Kidney (tissue), 13 donors: ENCODE measurements at regions not wholly inside any gene's neighbourhood (a gene's known extent, or its start where the extent isn't known, plus 50 kb on each side); places are given as distances from the start of the nearest gene placed in this dataset.
A peak's percentile ranks its signal among the peaks of the same experiment; 100 is the strongest.

Source experiments
- DNase-seq, 5 donors: peaks; one replicate each; pipeline ENCODE4 v3.0.0-alpha.2; 2013 to 2020
- FAIRE-seq: peaks from 2 replicates; lab custom pipeline; 2012; peaks lifted over from hg19 to GRCh38; lab: Jason Lieb, UNC
- H3K27ac ChIP-seq, 2 donors: one replicate each; pipeline ENCODE4 v1.7.0; 2013; ENCODE audit warnings: low read depth in 2 of 2, low read length in 2 of 2, inconsistent platforms in 1 of 2
- H3K27me3 ChIP-seq: one replicate; pipeline ENCODE4 v1.7.1; 2013; ENCODE audit warnings: low read length, inconsistent platforms; ENCODE audit not compliant: control insufficient read depth, insufficient read depth
- H3K36me3 ChIP-seq, 3 donors: one replicate each; pipeline versions ENCODE4 v1.7.0 to v1.7.1; 2013; ENCODE audit warnings: low read length in 3 of 3, control low read depth in 1 of 3, inconsistent platforms in 1 of 3; ENCODE audit not compliant: insufficient read depth in 3 of 3, control insufficient read depth in 2 of 3
- H3K4me1 ChIP-seq, 3 donors: one replicate each; pipeline versions ENCODE4 v1.7.0 to v1.7.1; 2013; ENCODE audit warnings: low read length in 3 of 3, inconsistent platforms in 1 of 3, low read depth in 1 of 3; ENCODE audit not compliant: control insufficient read depth in 2 of 3, insufficient read depth in 2 of 3
- H3K4me3 ChIP-seq, 3 donors: one replicate each; pipeline versions ENCODE4 v1.7.0 to v1.8.1; 2013; ENCODE audit warnings: low read length in 3 of 3, control low read depth in 1 of 3, inconsistent platforms in 1 of 3
- H3K9ac ChIP-seq, 3 donors: one replicate each; pipeline versions ENCODE4 v1.7.0 to v1.7.1; 2013; ENCODE audit warnings: low read length in 3 of 3, control low read depth in 1 of 3, inconsistent platforms in 1 of 3
- H3K9me3 ChIP-seq, 3 donors: one replicate each; pipeline versions ENCODE4 v1.7.0 to v1.7.1; 2013; ENCODE audit warnings: low read length in 3 of 3, control low read depth in 1 of 3, inconsistent platforms in 1 of 3; ENCODE audit not compliant: control insufficient read depth in 2 of 3, insufficient read depth in 1 of 3
- CTCF ChIP-seq: IDR thresholded peaks from 3 replicates; pipeline ENCODE4 v1.5.1; 2012; ENCODE audit warnings: mild to moderate bottlenecking, moderate library complexity, borderline replicate concordance; ENCODE audit not compliant: insufficient read depth; ENCODE audit errors: extremely low read depth
- intact Hi-C: fragments of 100-400 bp; cut with DNase I; formaldehyde crosslinking; loops from one replicate; pipeline ENCODE4 v1.11.1; 2022
- donor health status: control.
- donor health status: control.
- donor health status: control.
- donor health status: control.
- donor health status: control.
- donor health status: DM: yes; HTN: yes; CAD: no.
- donor health status: Normal renal cell carcinoma (clear cell type).

GRCh38 chr3:81095956-81096355, 665.5 kb downstream of the GBE1 start:
- FAIRE-seq: no peak
- intact Hi-C loops: no loop called here
- H3K36me3 ChIP-seq: no peaks in the 10 kb centered on the region
- no peaks in the 10 kb centered on the region for H3K9me3 ChIP-seq
- no peak overlapping the region for H3K4me3 ChIP-seq
- DNase-seq: peak in 3 of 5 donors; percentile 22 to 33 (median 26)
- H3K27ac ChIP-seq: no peak overlapping the region
- H3K4me1 ChIP-seq: no peaks in the 10 kb centered on the region
- H3K27me3 ChIP-seq: no peaks in the 10 kb centered on the region
- TF ChIP-seq CTCF: no peak
- H3K9ac ChIP-seq: no peak overlapping the region

DNA sequence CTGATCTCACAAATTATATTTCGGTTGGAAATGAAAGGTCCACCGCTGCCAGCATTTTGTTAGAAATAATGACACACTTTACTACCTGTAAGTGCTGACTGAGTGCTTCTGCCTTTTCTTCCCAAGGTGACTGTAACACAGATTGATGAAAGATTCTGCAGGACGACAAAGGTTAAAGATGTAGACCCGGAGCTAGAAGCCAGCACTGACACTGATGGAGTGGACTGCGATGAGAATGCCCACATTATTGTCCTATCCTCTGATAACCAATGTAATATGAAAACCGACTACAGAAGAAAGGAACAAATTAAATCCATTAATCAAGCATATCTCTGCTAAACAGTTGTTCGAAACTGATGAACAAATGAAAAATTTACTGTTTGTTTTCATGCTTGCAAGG, 666.5 kb downstream of the GBE1 start:
- Histone ChIP-seq H3K9me3 (no peaks in the 10 kb centered on the region), H3K36me3 (no peaks in the 10 kb centered on the region), H3K9ac (no peak overlapping the region), H3K4me3 (no peak overlapping the region), H3K27me3 (no peaks in the 10 kb centered on the region), H3K27ac (no peak overlapping the region), H3K4me1 (no peaks in the 10 kb centered on the region)
- no peak for TF ChIP-seq CTCF
- no peak for FAIRE-seq
- no peak for DNase-seq
- intact Hi-C loops: no loop called here

DNA sequence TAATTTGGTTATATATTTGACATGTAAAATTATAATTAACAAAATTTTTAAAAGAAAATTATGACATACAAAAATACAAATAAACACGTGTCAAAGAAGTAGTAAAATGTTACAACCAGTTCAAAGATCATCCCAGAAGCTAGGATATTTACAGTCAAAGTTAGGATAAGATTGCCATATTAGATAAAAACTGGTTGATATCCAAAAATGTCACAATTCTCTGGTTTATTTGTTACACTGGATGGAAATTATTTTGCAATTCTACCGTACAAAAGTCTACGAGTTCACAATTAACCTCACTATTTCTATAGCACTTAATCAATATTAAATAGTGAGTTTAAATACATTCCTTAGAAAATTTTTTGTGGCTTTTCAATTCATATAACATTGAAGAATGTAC, 673.8 kb downstream of the GBE1 start:
- intact Hi-C loops: no loop called here
- Histone ChIP-seq H3K9ac (no peak overlapping the region), H3K9me3 (no peaks in the 10 kb centered on the region), H3K4me3 (no peak overlapping the region), H3K27me3 (no peaks in the 10 kb centered on the region), H3K4me1 (no peaks in the 10 kb centered on the region), H3K36me3 (no peaks in the 10 kb centered on the region), H3K27ac (no peak overlapping the region)
- FAIRE-seq: no peak
- TF ChIP-seq CTCF: no peak
- no peak for DNase-seq

DNA sequence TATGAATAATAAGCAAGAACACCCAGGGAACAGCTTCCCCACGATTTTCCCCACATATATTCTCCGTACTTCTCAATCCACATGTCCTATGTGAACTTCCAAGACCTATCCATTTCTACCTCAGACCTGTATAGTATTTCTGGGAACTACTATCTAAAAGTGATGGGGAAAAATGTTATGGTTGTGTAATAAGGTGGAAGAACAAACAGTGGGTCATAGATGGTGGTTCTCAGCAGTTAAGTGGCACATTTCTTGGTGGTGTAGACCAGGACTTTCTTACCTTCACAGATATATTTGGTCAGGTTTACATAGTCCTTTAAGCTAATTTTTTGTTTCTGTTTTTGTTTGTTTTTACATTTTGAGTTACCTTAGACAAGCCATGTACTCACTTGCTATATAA, 675.1 kb downstream of the GBE1 start:
- H3K4me1 ChIP-seq: no peaks in the 10 kb centered on the region
- no peaks in the 10 kb centered on the region for H3K27me3 ChIP-seq
- no peak overlapping the region for H3K4me3 ChIP-seq
- no peak for FAIRE-seq
- no peak overlapping the region for H3K27ac ChIP-seq
- H3K9ac ChIP-seq: no peak overlapping the region
- intact Hi-C loops: no loop called here
- no peaks in the 10 kb centered on the region for H3K36me3 ChIP-seq
- DNase-seq: no peak
- no peak for TF ChIP-seq CTCF
- no peaks in the 10 kb centered on the region for H3K9me3 ChIP-seq
